HG03097 (cell line): ENCODE measurements at regions not wholly inside any gene's neighbourhood (a gene's known extent, or its start where the extent isn't known, plus 50 kb on each side); places are given as distances from the start of the nearest gene placed in this dataset.
A peak's percentile ranks its signal among the peaks of the same experiment; 100 is the strongest.

ENCODE experiments used
- ATAC-seq: cut with Tn5 transposase; IDR thresholded peaks from one replicate; pipeline ENCODE4 v1.9.1; 2021; ENCODE audit not compliant: unreplicated experiment, low FRiP score

GRCh38 chr4:144300616-144301015 lies 160.1 kb upstream of the GYPA start:
- ATAC-seq: no peak

- ATAC-seq: no peak
These were observed 162.4 kb upstream of the GYPA start for GRCh38 chr4:144302704-144303536.

GRCh38 chr4:144304025-144304424 lies 163.5 kb upstream of the GYPA start:
- ATAC-seq: no peak

- no peak for ATAC-seq
These were observed 170.0 kb upstream of the GYPA start for GRCh38 chr4:144310535-144310934.

GRCh38 chr4:144313370-144313769 lies 172.9 kb upstream of the GYPA start:
- ATAC-seq: no peak

- no peak for ATAC-seq
These were observed 176.4 kb upstream of the GYPA start for GRCh38 chr4:144316869-144317268.

GRCh38 chr4:144318797-144319196 lies 178.3 kb upstream of the GYPA start:
- no peak for ATAC-seq

GRCh38 chr4:144336633-144337032 lies 196.1 kb upstream of the GYPA start:
- ATAC-seq: no peak

- ATAC-seq: peak; percentile 89
These were observed 197.6 kb upstream of the GYPA start for GRCh38 chr4:144338148-144338547.

GRCh38 chr4:144338834-144339233 lies 198.3 kb upstream of the GYPA start:
- ATAC-seq: no peak

- no peak for ATAC-seq
These were observed 200.4 kb upstream of the GYPA start for GRCh38 chr4:144340931-144341330.

- ATAC-seq: no peak
These were observed 202.6 kb upstream of the GYPA start for GRCh38 chr4:144342949-144343760.

GRCh38 chr4:144347121-144347520 lies 206.6 kb upstream of the GYPA start:
- ATAC-seq: no peak

GRCh38 chr4:144350706-144351105 lies 210.2 kb upstream of the GYPA start:
- ATAC-seq: no peak

GRCh38 chr4:144351306-144351705 lies 210.8 kb upstream of the GYPA start:
- ATAC-seq: no peak

GRCh38 chr4:144353292-144353691 lies 212.8 kb upstream of the GYPA start:
- ATAC-seq: no peak

- ATAC-seq: peak; percentile 93
These were observed 215.6 kb upstream of the GYPA start for GRCh38 chr4:144355811-144356757.

- no peak for ATAC-seq
These were observed 216.4 kb upstream of the GYPA start for GRCh38 chr4:144356941-144357381.

- ATAC-seq: no peak
These were observed 217.5 kb upstream of the GYPA start for GRCh38 chr4:144357975-144358374.

- no peak for ATAC-seq
These were observed 219.8 kb upstream of the GYPA start for GRCh38 chr4:144360146-144360793.
